IMR-90 (cell line): ENCODE measurements at regions not wholly inside any gene's neighbourhood (a gene's known extent, or its start where the extent isn't known, plus 50 kb on each side); places are given as distances from the start of the nearest gene placed in this dataset.

Source experiments
- ATAC-seq: fragments of 200-7000 bp; cut with Tn5 transposase; 2 replicates; pipeline ENCODE4 v1.9.1; 2020; ENCODE audit warnings: low read depth, mild to moderate bottlenecking, moderate library complexity
- BruUV-seq: library from RNA; stranded (reverse); fragments of 400-500 nt; replicated peaks from 2 replicates; lab custom pipeline; 2021; lab: Mats Ljungman, UMichigan
- CTCF ChIA-PET: fragments of 300-600 bp; formaldehyde crosslinking; extraction: SDS; loops from one replicate; lab custom pipeline; 2021; ENCODE audit warnings: antibody characterized with exemption; lab: Yijun Ruan, JAX
- POLR2A ChIA-PET: fragments of 300-600 bp; sonication (Branson Sonifier 250); formaldehyde crosslinking; loops from one replicate; lab custom pipeline; 2022; ENCODE audit warnings: antibody characterized with exemption; ENCODE audit not compliant: unreplicated experiment; lab: Charles Lee
- DNase-seq: peaks from one replicate; pipeline ENCODE4 v3.0.0; 2013
- H2AFZ ChIP-seq: replicated peaks from 2 replicates; pipeline ENCODE3; 2013; ENCODE audit warnings: low read length, mild to moderate bottlenecking; ENCODE audit not compliant: poor library complexity
- H2AK5ac ChIP-seq: 2 replicates; pipeline ENCODE4 v1.6.1; 2013; ENCODE audit warnings: low read depth, low read length, inconsistent platforms
- H2AK9ac ChIP-seq: replicated peaks from 2 replicates; pipeline ENCODE3; 2013; ENCODE audit warnings: mild to moderate bottlenecking, low read depth, low read length, moderate library complexity; ENCODE audit not compliant: poor library complexity
- H2BK120ac ChIP-seq: 2 replicates; pipeline ENCODE4 v1.6.1; 2013; ENCODE audit warnings: low read depth, low read length, inconsistent platforms
- H2BK15ac ChIP-seq: 3 replicates; pipeline ENCODE4 v1.6.1; 2013; ENCODE audit warnings: low read depth, low read length, inconsistent platforms
- H2BK20ac ChIP-seq: 2 replicates; pipeline ENCODE4 v1.6.1; 2013; ENCODE audit warnings: low read depth, mild to moderate bottlenecking, inconsistent platforms, low read length, moderate library complexity
- H2BK5ac ChIP-seq: 2 replicates; pipeline ENCODE4 v1.6.1; 2013; ENCODE audit warnings: mild to moderate bottlenecking, low read depth, low read length, inconsistent platforms; ENCODE audit not compliant: poor library complexity, severe bottlenecking
- H3K14ac ChIP-seq: replicated peaks from 2 replicates; pipeline ENCODE4 v1.6.1; 2013; ENCODE audit warnings: low read depth, low read length, inconsistent platforms
- H3K18ac ChIP-seq: 2 replicates; pipeline ENCODE4 v1.6.1; 2013; ENCODE audit warnings: low read depth, low read length, control low read depth
- H3K23ac ChIP-seq: 2 replicates; pipeline ENCODE4 v1.6.1; 2013; ENCODE audit warnings: low read depth, low read length, inconsistent platforms
- H3K27ac ChIP-seq: 2 replicates; pipeline ENCODE4 v1.5.1; 2013; ENCODE audit warnings: mild to moderate bottlenecking, control low read depth, low read length; ENCODE audit not compliant: insufficient read depth
- H3K27me3 ChIP-seq: 2 replicates; pipeline ENCODE4 v1.6.1; 2013; ENCODE audit warnings: low read length; ENCODE audit not compliant: control insufficient read depth, insufficient read depth
- H3K36me3 ChIP-seq: 2 replicates; pipeline ENCODE4 v1.6.1; 2013; ENCODE audit warnings: low read length, mixed read lengths; ENCODE audit not compliant: control insufficient read depth, insufficient read depth
- H3K4ac ChIP-seq: 2 replicates; pipeline ENCODE4 v1.6.1; 2013; ENCODE audit warnings: low read depth, low read length, inconsistent platforms
- H3K4me1 ChIP-seq: 2 replicates; pipeline ENCODE4 v1.6.1; 2013; ENCODE audit warnings: low read length, mixed read lengths; ENCODE audit not compliant: control insufficient read depth, insufficient read depth
- H3K4me2 ChIP-seq: 2 replicates; pipeline ENCODE4 v1.6.1; 2013; ENCODE audit warnings: low read depth, mild to moderate bottlenecking, control low read depth, low read length, moderate library complexity
- H3K4me3 ChIP-seq: 2 replicates; pipeline ENCODE4 v1.5.1; 2013; ENCODE audit warnings: low read depth, mild to moderate bottlenecking, control low read depth, low read length, moderate library complexity; ENCODE audit not compliant: insufficient read depth
- H3K56ac ChIP-seq: 2 replicates; pipeline ENCODE4 v1.6.1; 2013; ENCODE audit warnings: low read length, inconsistent platforms; ENCODE audit not compliant: insufficient read depth; ENCODE audit errors: extremely low read depth
- H3K79me1 ChIP-seq, 2 experiments: 2 replicates each; pipeline ENCODE4 v1.6.1; 2013; ENCODE audit warnings: low read length in 2 of 2, inconsistent platforms in 1 of 2, low read depth in 1 of 2
- H3K9ac ChIP-seq: 2 replicates; pipeline ENCODE4 v1.6.1; 2013; ENCODE audit warnings: low read depth, low read length, control low read depth
- H3K9me1 ChIP-seq: 2 replicates; pipeline ENCODE4 v1.6.1; 2013; ENCODE audit warnings: low read length, inconsistent platforms; ENCODE audit not compliant: insufficient read depth
- H3K9me3 ChIP-seq: 2 replicates; pipeline ENCODE4 v1.6.1; 2013; ENCODE audit warnings: low read length; ENCODE audit not compliant: control insufficient read depth, insufficient read depth
- H4K20me1 ChIP-seq: 2 replicates; pipeline ENCODE4 v1.6.1; 2013; ENCODE audit warnings: low read length, inconsistent platforms; ENCODE audit not compliant: insufficient read depth
- H4K5ac ChIP-seq: 2 replicates; pipeline ENCODE4 v1.6.1; 2013; ENCODE audit warnings: mild to moderate bottlenecking, low read depth, low read length, control low read depth
- H4K8ac ChIP-seq, 2 experiments: 2 replicates each; pipeline ENCODE4 v1.6.1; 2013; ENCODE audit warnings: low read depth in 2 of 2, low read length in 2 of 2, control low read depth in 1 of 2, inconsistent platforms in 1 of 2
- H4K91ac ChIP-seq: 2 replicates; pipeline ENCODE4 v1.6.1; 2013; ENCODE audit warnings: low read depth, low read length, inconsistent platforms; ENCODE audit not compliant: insufficient read depth
- BHLHE40 ChIP-seq: fragments of 150-350 bp; IDR thresholded peaks from 2 replicates; pipeline ENCODE4 v1.6.1; 2016; ENCODE audit warnings: mild to moderate bottlenecking, low read depth, low read length
- CTCF ChIP-seq: conservative IDR thresholded peaks from 2 replicates; pipeline ENCODE4 v1.5.1; 2012; ENCODE audit warnings: mild to moderate bottlenecking, low read depth, low read length, improper control_type of control experiment
- FOS ChIP-seq: fragments of 150-350 bp; IDR thresholded peaks from 2 replicates; pipeline ENCODE4 v1.6.1; 2016; ENCODE audit warnings: low read depth, low read length
- MAFK ChIP-seq: IDR thresholded peaks from 2 replicates; pipeline ENCODE4 v1.6.1; 2012; ENCODE audit warnings: low read depth, low read length, improper control_type of control experiment
- MAZ ChIP-seq: IDR thresholded peaks from 2 replicates; pipeline ENCODE4 v1.6.1; 2012; ENCODE audit warnings: low read depth, mild to moderate bottlenecking, low read length, improper control_type of control experiment, moderate library complexity, borderline replicate concordance
- MXI1 ChIP-seq: IDR thresholded peaks from 2 replicates; pipeline ENCODE4 v1.6.1; 2012; ENCODE audit warnings: low read depth, mild to moderate bottlenecking, low read length, moderate library complexity, borderline replicate concordance
- NFE2L2 ChIP-seq: fragments of 150-350 bp; IDR thresholded peaks from 2 replicates; pipeline ENCODE4 v1.6.1; 2016; ENCODE audit warnings: low read depth, mild to moderate bottlenecking, low read length
- RAD21 ChIP-seq: IDR thresholded peaks from 2 replicates; pipeline ENCODE4 v1.6.1; 2012; ENCODE audit warnings: low read length, improper control_type of control experiment
- RCOR1 ChIP-seq: IDR thresholded peaks from 2 replicates; pipeline ENCODE4 v1.6.1; 2012; ENCODE audit warnings: mild to moderate bottlenecking, low read length, improper control_type of control experiment; ENCODE audit not compliant: insufficient replicate concordance
- RFX5 ChIP-seq: IDR thresholded peaks from 2 replicates; pipeline ENCODE4 v1.8.0; 2012; ENCODE audit warnings: low read depth, mild to moderate bottlenecking, low read length, moderate library complexity
- SMC3 ChIP-seq: fragments of 150-350 bp; IDR thresholded peaks from 2 replicates; pipeline ENCODE4 v1.6.1; 2016; ENCODE audit warnings: low read depth, mild to moderate bottlenecking, antibody characterized with exemption, low read length, moderate library complexity
- USF2 ChIP-seq: fragments of 150-350 bp; IDR thresholded peaks from 2 replicates; pipeline ENCODE4 v1.6.1; 2017; ENCODE audit warnings: mild to moderate bottlenecking, antibody characterized with exemption, low read length, low read depth
- dilution Hi-C: fragments of 300-500 bp; cut with HindIII; formaldehyde crosslinking; loops from one replicate; pipeline ENCODE4 v1.14.3; 2018; ENCODE audit warnings: low sequenced_read_pairs; ENCODE audit not compliant: unreplicated experiment
- in situ Hi-C: fragments of 300-500 bp; cut with MboI; formaldehyde crosslinking; loops from 3 replicates; pipeline ENCODE4 v1.14.3; 2019; ENCODE audit warnings: low sequenced_read_pairs, inconsistent platforms, mixed read lengths
- intact Hi-C: fragments of 100-400 bp; cut with micrococcal nuclease; formaldehyde crosslinking; loops from 2 replicates; pipeline ENCODE4 v1.10.0; 2022

DNA sequence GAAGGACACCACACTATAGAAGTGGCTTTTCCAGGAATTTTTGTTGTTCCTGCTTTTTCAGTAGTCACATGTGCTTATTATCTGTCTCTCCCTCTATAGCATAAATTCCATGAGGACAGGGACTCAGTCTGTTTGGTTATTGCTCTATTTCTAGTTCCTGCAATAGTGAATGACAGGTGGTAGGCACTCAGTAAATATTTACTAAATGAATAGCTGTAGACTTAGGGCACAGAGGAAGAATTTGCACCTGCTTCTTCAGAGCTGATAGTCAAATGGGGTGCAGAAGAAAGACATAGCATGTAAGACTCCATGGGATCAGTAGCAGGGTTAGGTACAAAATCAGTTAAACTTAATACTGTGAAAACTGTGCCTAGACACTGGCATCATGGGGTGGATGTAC is 580.2 kb downstream of the CCDC171 start:
- CTCF ChIA-PET = interaction anchor here (1.8 kb wide), 1 partner anchor 252 kb away, joined by 4 read pairs; no protein-coding TSS in a partner anchor
- Histone ChIP-seq H3K4ac (peak overlapping the region; percentile 78; the same call in 1 of the 2 replicates), H3K9me3 (peaks cover 3% of the 10 kb centered on the region; the same call in 1 of the 2 replicates), H3K79me1 (no peaks in the 10 kb centered on the region), H2AK9ac (no peak overlapping the region), H4K91ac (no peak overlapping the region; the same call in none of the 2 replicates), H3K4me1 (peaks cover 6% of the 10 kb centered on the region; the same call in 1 of the 2 replicates), H3K56ac (no peak overlapping the region), H3K18ac (no peak overlapping the region), H3K14ac (peak overlapping the region; percentile 65), H3K27ac (no peak overlapping the region), H2BK5ac (no peak overlapping the region), H2AK5ac (peak overlapping the region; percentile 44; the same call in 1 of the 2 replicates), H2BK120ac (peak overlapping the region; percentile 74; the same call in 1 of the 2 replicates), H4K20me1 (no peaks in the 10 kb centered on the region), H3K9me1 (peaks cover 10% of the 10 kb centered on the region), H4K8ac (no peak overlapping the region), H2AFZ (no peak overlapping the region), H3K4me3 (no peak overlapping the region), H2BK20ac (peak overlapping the region; percentile 48), H3K36me3 (no peaks in the 10 kb centered on the region), H3K4me2 (no peak overlapping the region), H4K5ac (no peak overlapping the region), H3K27me3 (no peaks in the 10 kb centered on the region), H3K23ac (0 out of 2 replicates have a peak overlapping the region, but pooled peaks have one; percentile 60), H2BK15ac (peak overlapping the region; percentile 29; the same call in 2 of the 3 replicates), H3K9ac (no peak overlapping the region)
- TF ChIP-seq USF2 (no peak), NFE2L2 (no peak), RFX5 (no peak), BHLHE40 (no peak), CTCF (no peak), MXI1 (no peak), MAFK (no peak), SMC3 (no peak), MAZ (no peak), FOS (no peak), RCOR1 (no peak), RAD21 (no peak)
- in situ Hi-C loops = no loop called here
- intact Hi-C loops = no loop called here
- ATAC-seq (no peak), DNase-seq (no peak)
- POLR2A ChIA-PET = no interaction called here
- dilution Hi-C loops = no loop called here
- BruUV-seq = no TSS peak
